BLaER1 treated with 17β-estradiol and CSF1 and Interleukin-3, amounts not matched to agents 10 nM and 100 nM (cell line): ENCODE measurements at regions not wholly inside any gene's neighbourhood (a gene's known extent, or its start where the extent isn't known, plus 50 kb on each side); places are given as distances from the start of the nearest gene placed in this dataset.

Experiments used
- H3K27ac ChIP-seq, 11 experiments: shearing (Covaris generic); formaldehyde crosslinking; 2 replicates each; pipeline ENCODE4 v1.8.1; 2022
- H3K27me3 ChIP-seq, 11 experiments: shearing (Covaris generic); formaldehyde crosslinking; 2 replicates each; pipeline ENCODE4 v1.8.1; 2022
- H3K36me3 ChIP-seq, 11 experiments: shearing (Covaris generic); formaldehyde crosslinking; 2 replicates each; pipeline ENCODE4 v1.8.1; 2022
- H3K4me1 ChIP-seq, 10 experiments: shearing (Covaris generic); formaldehyde crosslinking; 2 replicates each; pipeline ENCODE4 v1.8.1; 2022
- H3K4me2 ChIP-seq, 11 experiments: shearing (Covaris generic); formaldehyde crosslinking; 2 replicates each; pipeline ENCODE4 v1.8.1; 2022
- H3K4me3 ChIP-seq, 10 experiments: shearing (Covaris generic); formaldehyde crosslinking; 2 replicates each; pipeline ENCODE4 v1.8.1; 2022
- H3K9ac ChIP-seq, 11 experiments: shearing (Covaris generic); formaldehyde crosslinking; 2 replicates each; pipeline ENCODE4 v1.8.1; 2022
- H3K9me3 ChIP-seq, 11 experiments: shearing (Covaris generic); formaldehyde crosslinking; replicated peaks in 1 of 11; 2 replicates each; pipeline ENCODE4 v1.8.1; 2022
- H4K20me1 ChIP-seq, 11 experiments: shearing (Covaris generic); formaldehyde crosslinking; 2 replicates each; pipeline ENCODE4 v1.8.1; 2022
- Cebpa-rat ChIP-seq, 11 experiments: shearing (Covaris generic); IDR thresholded peaks; 2 replicates each; pipeline ENCODE4 v1.8.1; 2022

DNA sequence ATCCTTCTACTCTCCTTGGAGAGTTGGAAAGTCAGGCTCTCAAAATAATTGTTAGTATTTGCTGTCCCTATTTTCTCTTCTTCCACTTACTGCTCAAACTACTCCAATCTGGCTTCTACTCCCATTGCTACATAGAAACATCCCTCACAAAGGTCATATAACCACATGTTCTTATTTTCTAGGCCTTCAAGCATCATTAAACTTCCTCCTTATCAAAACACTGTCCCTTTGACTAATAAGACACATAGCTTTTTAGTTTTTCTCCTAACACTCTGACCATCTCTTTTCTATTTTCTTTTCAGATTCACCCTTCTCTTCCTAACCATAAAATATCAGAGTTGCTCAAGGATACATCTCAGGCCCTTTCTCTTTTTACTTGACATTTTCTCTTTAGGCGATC, 148.3 kb downstream of the MBD2 start:
- no peak overlapping the region for H3K27ac ChIP-seq
- H3K4me3 ChIP-seq, result no peak overlapping the region
- H3K27me3 ChIP-seq, result peaks cover 0 to 7% (median 0%) of the 10 kb centered on the region in 11 experiments; a peak in 1 of 22 replicates
- H4K20me1 ChIP-seq, result no peaks in the 10 kb centered on the region
- H3K4me1 ChIP-seq, result no peaks in the 10 kb centered on the region
- no peaks in the 10 kb centered on the region for H3K36me3 ChIP-seq
- no peak for TF ChIP-seq Cebpa-rat (IDR thresholded peaks at IDR 0.05)
- no peak overlapping the region for H3K4me2 ChIP-seq
- peaks cover 0 to 2% (median under 1%) of the 10 kb centered on the region in 11 experiments; a peak in 7 of 22 replicates for H3K9me3 ChIP-seq
- no peak overlapping the region for H3K9ac ChIP-seq

- no peak overlapping the region for H3K9ac ChIP-seq
- no peaks in the 10 kb centered on the region for H4K20me1 ChIP-seq
- no peak for TF ChIP-seq Cebpa-rat (IDR thresholded peaks at IDR 0.05)
- H3K4me2 ChIP-seq, result no peak overlapping the region
- H3K4me3 ChIP-seq, result no peak overlapping the region
- no peaks in the 10 kb centered on the region for H3K36me3 ChIP-seq
- H3K27me3 ChIP-seq, result peaks cover 0 to 7% (median 0%) of the 10 kb centered on the region in 11 experiments; a peak in 1 of 22 replicates
- H3K4me1 ChIP-seq, result no peaks in the 10 kb centered on the region
- H3K9me3 ChIP-seq, result no peaks in the 10 kb centered on the region
- H3K27ac ChIP-seq, result no peak overlapping the region
Observed at GRCh38 chr18:54075689-54076088, 148.8 kb downstream of the MBD2 start.

GRCh38 chr18:54069729-54070128, 154.7 kb downstream of the MBD2 start:
- Histone ChIP-seq H3K36me3 (no peaks in the 10 kb centered on the region), H3K27me3 (no peaks in the 10 kb centered on the region), H3K4me3 (no peak overlapping the region), H4K20me1 (no peaks in the 10 kb centered on the region), H3K9me3 (no peaks in the 10 kb centered on the region), H3K4me2 (no peak overlapping the region), H3K4me1 (no peaks in the 10 kb centered on the region), H3K9ac (no peak overlapping the region), H3K27ac (no peak overlapping the region)
- TF ChIP-seq Cebpa-rat (IDR thresholded peaks at IDR 0.05), result no peak

DNA sequence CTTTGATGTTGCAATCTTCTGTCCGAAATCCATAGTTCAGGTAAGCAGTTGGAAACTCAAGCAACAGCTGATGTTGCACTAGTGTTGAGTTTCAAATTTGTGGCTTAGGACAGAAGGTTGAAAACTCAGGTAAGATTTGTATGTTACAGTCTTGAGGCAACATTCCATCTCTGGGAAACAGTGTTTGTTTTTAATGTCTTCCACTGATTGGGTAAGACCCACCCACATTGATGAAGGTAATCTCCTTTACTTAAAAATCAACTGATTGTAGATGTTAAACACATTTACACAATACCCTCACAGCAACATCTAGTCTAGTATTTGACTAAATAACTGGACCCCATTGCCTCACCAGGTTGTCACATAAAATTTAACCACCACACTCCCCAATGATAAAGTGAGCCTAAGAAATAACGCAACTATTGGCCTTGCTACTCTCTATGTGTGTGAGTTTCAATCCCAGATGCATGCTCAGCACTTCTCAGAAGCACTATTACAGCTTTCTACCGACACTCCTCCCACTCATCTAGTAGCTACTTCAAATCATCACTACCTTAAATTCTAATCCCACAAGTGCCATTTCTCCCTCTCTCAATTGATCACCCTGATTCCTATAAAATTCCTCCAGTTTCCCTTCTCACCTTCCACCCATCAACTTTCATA, 164.0 kb downstream of the MBD2 start:
- Histone ChIP-seq H3K9ac (no peak overlapping the region), H3K36me3 (no peaks in the 10 kb centered on the region), H3K9me3 (no peaks in the 10 kb centered on the region), H3K27ac (no peak overlapping the region), H4K20me1 (no peaks in the 10 kb centered on the region), H3K4me2 (no peak overlapping the region), H3K4me1 (peaks cover 0 to 7% (median 0%) of the 10 kb centered on the region in 10 experiments; a peak in 3 of 20 replicates), H3K27me3 (no peaks in the 10 kb centered on the region), H3K4me3 (no peak overlapping the region)
- TF ChIP-seq Cebpa-rat (IDR thresholded peaks at IDR 0.05), result peak in 1 of 11 experiments; percentile 51; a peak in 1 of 22 replicates

DNA sequence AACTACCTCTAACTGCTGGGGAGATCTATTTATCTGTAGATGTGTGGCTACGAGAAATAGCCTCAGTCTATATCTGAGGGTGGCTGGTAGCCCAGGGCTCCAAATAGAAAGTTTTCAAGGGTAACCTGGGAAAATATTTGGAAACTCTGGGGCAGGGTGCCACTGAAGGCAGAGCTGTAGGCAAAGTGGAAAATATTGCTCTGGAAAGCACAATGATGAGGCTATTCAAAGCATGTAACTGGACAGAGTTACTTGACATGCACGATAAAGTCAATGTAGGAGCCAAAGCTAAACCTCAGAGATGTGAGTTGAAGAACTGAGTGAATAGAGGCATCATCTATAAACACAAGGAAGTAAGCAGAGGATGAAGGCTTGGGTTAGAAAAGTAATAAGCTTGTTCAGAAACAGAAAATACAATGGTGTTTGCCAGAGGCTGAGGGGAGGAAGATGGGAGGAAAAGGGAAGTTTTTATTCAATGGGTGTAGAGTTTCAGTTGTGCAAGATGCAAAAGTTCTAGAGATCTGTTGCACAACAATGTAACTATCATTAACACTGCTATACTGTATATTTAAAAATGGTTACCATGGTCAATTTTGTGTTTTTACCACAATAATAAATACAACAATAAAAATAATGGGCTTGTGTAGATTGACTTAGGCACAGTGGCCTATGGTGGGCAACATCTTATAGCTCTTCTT, 171.6 kb downstream of the MBD2 start:
- H3K36me3 ChIP-seq, result no peaks in the 10 kb centered on the region
- peak overlapping the region in 5 of 11 experiments; percentile 2 to 46 (median 39); a peak in 7 of 22 replicates for H3K4me2 ChIP-seq
- H3K9ac ChIP-seq, result no peak overlapping the region
- no peak overlapping the region for H3K4me3 ChIP-seq
- peak overlapping the region in 1 of 11 experiments; percentile 30; a peak in 2 of 22 replicates for H3K27ac ChIP-seq
- 0 out of 22 replicates have a peak, but pooled peaks of 1 of the 11 experiments have one; percentile 8 for TF ChIP-seq Cebpa-rat (IDR thresholded peaks at IDR 0.05)
- peaks cover 0 to 9% (median 0%) of the 10 kb centered on the region in 11 experiments; a peak in 1 of 22 replicates for H3K9me3 ChIP-seq
- H3K4me1 ChIP-seq, result peaks cover 0 to 12% (median 2%) of the 10 kb centered on the region in 10 experiments; a peak in 8 of 20 replicates
- no peaks in the 10 kb centered on the region for H3K27me3 ChIP-seq
- no peaks in the 10 kb centered on the region for H4K20me1 ChIP-seq

DNA sequence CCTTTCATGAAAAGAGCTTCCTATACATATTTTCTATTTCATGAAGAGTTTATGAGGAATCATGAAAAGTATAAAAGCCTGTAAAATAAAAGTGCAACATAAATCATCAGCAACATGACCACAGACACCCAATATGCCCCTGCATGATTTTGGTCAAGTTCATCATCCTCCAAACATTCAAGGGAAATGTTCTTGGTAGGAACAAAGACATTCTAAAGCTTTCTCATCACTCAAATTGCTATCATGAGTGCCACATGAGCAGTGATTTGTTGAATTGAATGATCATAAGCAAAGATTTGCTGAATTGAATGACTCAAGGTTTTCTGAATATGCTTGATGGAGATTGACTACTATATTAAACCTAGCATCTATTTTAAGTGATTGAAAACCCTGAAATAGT, 172.2 kb downstream of the MBD2 start:
- Histone ChIP-seq H3K4me3 (no peak overlapping the region), H3K9ac (no peak overlapping the region), H3K9me3 (peaks cover 0 to 9% (median 0%) of the 10 kb centered on the region in 11 experiments; a peak in 1 of 22 replicates), H3K4me2 (peak overlapping the region in 1 of 11 experiments; percentile 46; a peak in 1 of 22 replicates), H3K27ac (no peak overlapping the region), H3K36me3 (no peaks in the 10 kb centered on the region), H3K4me1 (peaks cover 0 to 12% (median 2%) of the 10 kb centered on the region in 10 experiments; a peak in 8 of 20 replicates), H3K27me3 (no peaks in the 10 kb centered on the region), H4K20me1 (no peaks in the 10 kb centered on the region)
- TF ChIP-seq Cebpa-rat (IDR thresholded peaks at IDR 0.05), result no peak

DNA sequence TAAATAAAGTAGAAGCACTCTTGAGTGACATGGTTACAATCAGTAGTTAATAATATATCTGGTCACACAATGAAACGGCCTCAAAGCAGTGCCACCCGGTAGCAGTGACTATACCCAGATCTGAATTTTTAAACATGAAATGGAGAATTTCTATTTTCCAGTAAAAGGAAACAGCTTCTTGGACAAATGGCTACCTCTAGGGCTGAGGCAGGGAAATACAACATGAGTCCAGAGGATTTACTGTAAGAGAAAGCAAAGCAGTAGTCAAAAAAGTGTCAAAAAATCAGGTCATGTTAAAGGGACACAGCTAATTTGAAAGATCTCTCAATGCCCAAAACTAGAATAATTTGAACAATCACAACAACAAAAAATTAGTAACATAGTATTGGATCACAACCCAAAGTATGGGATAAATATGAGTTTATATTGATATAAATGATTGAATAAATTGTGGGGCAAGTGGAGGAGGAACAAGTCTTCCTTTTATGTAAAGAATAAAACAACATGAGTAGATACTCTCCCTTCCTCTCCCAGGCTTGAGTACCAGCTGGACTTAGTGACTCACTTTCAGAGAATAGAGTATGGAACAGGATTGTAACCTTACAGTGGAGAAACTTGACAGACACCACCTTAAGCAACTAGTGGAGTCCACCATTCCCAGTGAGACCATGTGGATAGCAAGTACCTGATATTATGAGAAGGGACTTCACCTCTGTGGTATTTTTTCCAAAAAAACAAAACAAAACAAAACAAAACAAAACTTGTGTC, 180.8 kb downstream of the MBD2 start:
- Histone ChIP-seq H3K36me3 (no peaks in the 10 kb centered on the region), H3K4me1 (no peaks in the 10 kb centered on the region), H3K9ac (no peak overlapping the region), H3K27ac (no peak overlapping the region), H4K20me1 (no peaks in the 10 kb centered on the region), H3K27me3 (no peaks in the 10 kb centered on the region), H3K4me2 (no peak overlapping the region), H3K4me3 (no peak overlapping the region), H3K9me3 (no peaks in the 10 kb centered on the region)
- TF ChIP-seq Cebpa-rat (IDR thresholded peaks at IDR 0.05), result no peak

DNA sequence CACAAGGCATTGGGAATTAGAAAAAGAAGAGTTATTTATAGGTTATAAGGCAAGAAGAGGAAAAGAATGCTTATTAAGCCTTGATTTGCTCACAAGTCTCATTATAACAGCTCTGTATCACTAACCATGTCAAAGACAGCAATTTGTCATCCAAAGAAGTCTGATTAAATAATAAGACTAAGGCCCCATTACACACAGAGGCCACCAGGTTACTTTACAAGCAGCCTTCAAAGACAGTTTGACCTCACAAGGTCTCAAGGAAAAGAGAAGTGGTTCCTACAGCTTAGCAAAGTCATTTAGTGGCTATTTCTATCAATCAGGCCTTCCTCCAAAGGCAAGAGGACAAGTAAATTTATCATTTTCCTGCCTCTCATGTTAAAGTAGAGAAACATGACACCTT, 188.5 kb downstream of the MBD2 start:
- Histone ChIP-seq H3K36me3 (no peaks in the 10 kb centered on the region), H3K9ac (no peak overlapping the region), H3K4me3 (no peak overlapping the region), H3K9me3 (no peaks in the 10 kb centered on the region), H3K27me3 (no peaks in the 10 kb centered on the region), H4K20me1 (no peaks in the 10 kb centered on the region), H3K4me2 (no peak overlapping the region), H3K27ac (no peak overlapping the region), H3K4me1 (no peaks in the 10 kb centered on the region)
- no peak for TF ChIP-seq Cebpa-rat (IDR thresholded peaks at IDR 0.05)

DNA sequence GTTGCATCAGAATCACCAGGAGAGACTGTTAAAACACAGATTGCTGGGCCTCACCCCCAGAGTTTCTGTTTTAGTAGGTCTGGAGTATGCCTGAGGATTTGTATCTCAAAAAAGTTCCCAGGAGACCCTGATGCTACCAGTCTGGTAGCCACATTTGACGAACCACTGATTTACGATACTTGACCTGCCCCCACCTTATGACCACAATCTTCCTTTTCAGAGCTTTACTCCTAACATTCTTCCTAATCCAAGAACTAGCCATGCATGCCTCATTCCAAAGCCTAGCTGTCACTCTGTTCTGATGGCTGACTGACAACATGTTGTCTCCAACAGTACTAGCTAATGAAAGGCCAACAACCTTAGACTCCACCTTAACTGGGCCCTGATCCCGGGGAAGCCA, 191.4 kb downstream of the MBD2 start:
- no peak for TF ChIP-seq Cebpa-rat (IDR thresholded peaks at IDR 0.05)
- Histone ChIP-seq H3K4me1 (no peaks in the 10 kb centered on the region), H3K36me3 (no peaks in the 10 kb centered on the region), H4K20me1 (no peaks in the 10 kb centered on the region), H3K4me3 (no peak overlapping the region), H3K27ac (no peak overlapping the region), H3K9me3 (no peaks in the 10 kb centered on the region), H3K9ac (no peak overlapping the region), H3K27me3 (no peaks in the 10 kb centered on the region), H3K4me2 (no peak overlapping the region)
